BJ (cell line): ENCODE measurements at regions not wholly inside any gene's neighbourhood (a gene's known extent, or its start where the extent isn't known, plus 50 kb on each side); places are given as distances from the start of the nearest gene placed in this dataset.

Experiments
- CTCF ChIA-PET: fragments of 350-600 bp; formaldehyde crosslinking; extraction: SDS; loops from one replicate; lab custom pipeline; 2021; ENCODE audit warnings: antibody characterized with exemption, inconsistent platforms; lab: Yijun Ruan, JAX
- POLR2A ChIA-PET: fragments of 300-600 bp; sonication (Branson Sonifier 250); formaldehyde crosslinking; extraction: SDS; loops from one replicate; lab custom pipeline; 2021; ENCODE audit warnings: antibody characterized with exemption; lab: Charles Lee
- DNase-seq: peaks from one replicate; pipeline ENCODE4 v3.0.0-alpha.2; 2011; ENCODE audit warnings: low read depth
- H3K27me3 ChIP-seq: 2 replicates; pipeline ENCODE4 v1.6.0; 2011; ENCODE audit warnings: low read length; ENCODE audit not compliant: control insufficient read depth, insufficient read depth
- H3K36me3 ChIP-seq: 2 replicates; pipeline ENCODE4 v1.5.1; 2011; ENCODE audit warnings: low read length; ENCODE audit not compliant: control insufficient read depth, insufficient read depth
- H3K4me3 ChIP-seq: 2 replicates; pipeline ENCODE4 v1.5.1; 2011; ENCODE audit warnings: low read depth, mild to moderate bottlenecking, control low read depth, low read length
- TF ChIP-seq, protein P1 (sequence below): IDR thresholded peaks from 2 replicates; pipeline ENCODE4 v1.5.1; 2011; ENCODE audit warnings: low read depth, mild to moderate bottlenecking, control low read depth, inconsistent platforms, low read length, moderate library complexity; ENCODE audit not compliant: insufficient read depth

DNA sequence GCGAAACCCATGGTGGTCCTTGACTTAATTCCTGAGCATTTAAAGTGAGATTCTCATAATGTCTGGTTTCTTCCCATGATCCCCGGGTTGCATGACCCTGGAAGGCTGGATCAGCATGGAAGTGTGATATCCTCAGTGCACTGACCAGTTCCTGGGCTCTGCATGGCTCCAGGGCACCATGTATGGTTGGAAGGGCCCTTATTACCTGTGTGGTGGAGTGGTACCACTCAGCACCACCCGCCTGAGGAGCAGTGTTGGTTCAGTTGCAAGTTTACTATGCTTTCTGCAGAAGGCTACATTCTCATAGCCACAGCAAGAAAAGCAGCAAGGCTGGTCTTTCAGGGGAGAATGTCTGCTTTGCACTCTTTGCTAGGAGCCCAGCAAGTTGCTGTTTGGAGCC, 325.7 kb upstream of the MKI67 start:
- TF ChIP-seq, protein P1, sequence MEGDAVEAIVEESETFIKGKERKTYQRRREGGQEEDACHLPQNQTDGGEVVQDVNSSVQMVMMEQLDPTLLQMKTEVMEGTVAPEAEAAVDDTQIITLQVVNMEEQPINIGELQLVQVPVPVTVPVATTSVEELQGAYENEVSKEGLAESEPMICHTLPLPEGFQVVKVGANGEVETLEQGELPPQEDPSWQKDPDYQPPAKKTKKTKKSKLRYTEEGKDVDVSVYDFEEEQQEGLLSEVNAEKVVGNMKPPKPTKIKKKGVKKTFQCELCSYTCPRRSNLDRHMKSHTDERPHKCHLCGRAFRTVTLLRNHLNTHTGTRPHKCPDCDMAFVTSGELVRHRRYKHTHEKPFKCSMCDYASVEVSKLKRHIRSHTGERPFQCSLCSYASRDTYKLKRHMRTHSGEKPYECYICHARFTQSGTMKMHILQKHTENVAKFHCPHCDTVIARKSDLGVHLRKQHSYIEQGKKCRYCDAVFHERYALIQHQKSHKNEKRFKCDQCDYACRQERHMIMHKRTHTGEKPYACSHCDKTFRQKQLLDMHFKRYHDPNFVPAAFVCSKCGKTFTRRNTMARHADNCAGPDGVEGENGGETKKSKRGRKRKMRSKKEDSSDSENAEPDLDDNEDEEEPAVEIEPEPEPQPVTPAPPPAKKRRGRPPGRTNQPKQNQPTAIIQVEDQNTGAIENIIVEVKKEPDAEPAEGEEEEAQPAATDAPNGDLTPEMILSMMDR = no peak
- ChIA-PET POLR2A (no interaction called here), CTCF (no interaction called here)
- no peak for DNase-seq
- Histone ChIP-seq H3K27me3 (no peaks in the 10 kb centered on the region), H3K4me3 (no peak overlapping the region), H3K36me3 (no peaks in the 10 kb centered on the region)

DNA sequence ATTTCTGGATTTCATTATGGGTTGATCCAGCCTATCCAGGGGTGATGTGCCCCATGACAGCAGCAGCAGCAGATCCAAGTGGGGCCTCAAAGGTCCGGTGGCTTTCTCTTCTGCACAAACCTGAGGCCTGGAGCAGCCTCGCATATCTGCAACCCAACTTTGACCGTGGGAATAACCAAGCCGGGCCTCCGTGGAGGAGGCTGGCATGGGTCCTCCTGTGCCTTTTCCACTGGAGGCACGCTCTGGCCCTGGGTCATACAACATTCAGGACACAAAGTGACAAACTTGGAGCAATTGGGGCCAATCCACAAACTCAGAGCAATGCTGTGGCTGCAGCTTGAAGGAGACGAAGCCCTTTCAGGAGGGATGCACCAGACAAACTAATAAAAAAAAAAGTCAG, 330.0 kb upstream of the MKI67 start:
- no peak for DNase-seq
- CTCF ChIA-PET = no interaction called here
- H3K36me3 ChIP-seq = no peaks in the 10 kb centered on the region
- no peaks in the 10 kb centered on the region for H3K27me3 ChIP-seq
- no peak overlapping the region for H3K4me3 ChIP-seq
- TF ChIP-seq, protein P1 = no peak
- POLR2A ChIA-PET = no interaction called here

DNA sequence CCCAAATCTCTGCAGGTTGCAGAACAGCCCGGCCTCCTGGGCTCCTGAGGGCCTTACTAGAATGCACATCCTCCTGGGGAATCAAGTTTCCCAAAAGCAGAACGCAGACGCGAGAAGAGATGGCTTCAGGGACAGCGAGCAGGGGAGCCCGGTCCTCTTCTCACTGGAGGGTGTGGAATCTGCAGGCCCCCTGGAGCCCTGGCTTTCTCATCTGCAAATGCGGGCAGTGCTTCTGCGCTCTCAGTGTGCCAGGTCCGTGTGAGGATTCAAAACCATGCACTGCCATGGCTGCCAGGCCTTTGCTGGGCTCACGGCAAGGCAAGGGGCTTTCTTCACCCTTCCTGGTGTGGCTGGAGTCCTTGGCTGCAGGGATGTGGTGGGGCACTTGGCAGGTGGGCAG, 330.9 kb upstream of the MKI67 start:
- TF ChIP-seq, protein P1 = no peak
- POLR2A ChIA-PET = no interaction called here

DNA sequence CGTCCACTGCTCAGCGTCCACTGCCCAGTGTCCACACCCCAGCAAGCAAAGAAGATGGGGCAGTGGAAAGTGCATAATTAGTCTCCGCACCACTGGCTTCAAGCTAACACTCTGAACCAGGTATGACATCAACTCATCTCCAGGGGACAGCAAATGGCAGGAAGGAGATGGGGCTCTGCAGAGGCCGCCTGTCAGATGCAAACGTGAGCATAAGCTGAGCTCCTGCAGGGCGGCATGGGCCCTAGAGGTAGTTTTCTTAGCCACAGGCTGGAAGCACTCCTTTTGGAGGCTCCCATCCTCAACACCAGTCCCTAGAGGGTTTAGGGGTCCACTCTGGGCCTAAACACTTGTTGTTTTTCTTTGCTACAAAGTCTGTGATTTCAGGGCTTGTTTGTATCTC, 335.8 kb upstream of the MKI67 start:
- ChIA-PET CTCF (no interaction called here), POLR2A (no interaction called here)
- TF ChIP-seq, protein P1 = no peak
- H3K4me3 ChIP-seq = no peak overlapping the region
- no peak for DNase-seq
- no peaks in the 10 kb centered on the region for H3K27me3 ChIP-seq
- no peaks in the 10 kb centered on the region for H3K36me3 ChIP-seq

More for the DNA sequence above, 330.9 kb upstream of the MKI67 start:
- Histone ChIP-seq H3K4me3 (no peak overlapping the region), H3K36me3 (no peaks in the 10 kb centered on the region), H3K27me3 (no peaks in the 10 kb centered on the region)
- DNase-seq = no peak
- CTCF ChIA-PET = no interaction called here

DNA sequence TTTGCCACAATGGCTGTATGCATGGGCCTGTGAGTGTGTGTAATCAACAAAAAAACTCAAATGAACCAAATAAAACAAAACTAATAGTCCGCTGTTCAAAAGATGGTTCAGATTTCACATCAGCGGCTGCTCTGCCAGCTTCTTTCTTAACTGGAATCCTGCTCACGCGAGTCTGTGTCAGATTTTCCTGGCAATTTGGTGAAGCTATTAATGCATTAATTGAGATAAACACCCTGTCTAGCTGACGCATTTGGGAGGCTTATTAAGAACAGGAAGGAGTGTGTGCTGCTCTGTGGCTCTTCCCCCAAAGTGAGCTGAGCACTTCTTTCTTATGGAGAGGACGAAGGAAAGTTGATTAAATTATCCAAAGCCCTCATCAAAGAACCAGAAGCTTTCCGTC, 336.6 kb upstream of the MKI67 start:
- no peaks in the 10 kb centered on the region for H3K36me3 ChIP-seq
- DNase-seq = no peak
- ChIA-PET CTCF (no interaction called here), POLR2A (no interaction called here)
- H3K4me3 ChIP-seq = no peak overlapping the region
- TF ChIP-seq, protein P1 = no peak
- no peaks in the 10 kb centered on the region for H3K27me3 ChIP-seq
